ENCODE measurements at regions not wholly inside any gene's neighbourhood (a gene's known extent, or its start where the extent isn't known, plus 50 kb on each side); places are given as distances from the start of the nearest gene placed in this dataset.

GRCh38 chr4:43754566-43754965, 694.0 kb downstream of the KCTD8 start:
- no peak for TF ChIP-seq EZH2 (optimal IDR thresholded peaks at IDR 0.05; ENCODE audit: low read depth, low read length)
- no peak for TF ChIP-seq CTCF (IDR thresholded peaks at IDR 0.05; ENCODE audit: low read length)

Data from MM.1S (cell line).